ENCODE measurements at regions not wholly inside any gene's neighbourhood (a gene's known extent, or its start where the extent isn't known, plus 50 kb on each side); places are given as distances from the start of the nearest gene placed in this dataset.

GRCh38 chr3:27800261-27800660, 78.1 kb upstream of the EOMES start:
- TF ChIP-seq CTCF (IDR thresholded peaks at IDR 0.05; ENCODE audit: poor library complexity) (no peak), EZH2 (IDR thresholded peaks at IDR 0.05; ENCODE audit: borderline replicate concordance) (no peak)

Measured in hepatocyte (in vitro differentiated cells).